GM19467 (cell line): ENCODE measurements at regions not wholly inside any gene's neighbourhood (a gene's known extent, or its start where the extent isn't known, plus 50 kb on each side); places are given as distances from the start of the nearest gene placed in this dataset.

ENCODE experiments used
- ATAC-seq: cut with Tn5 transposase; IDR thresholded peaks from one replicate; pipeline ENCODE4 v1.9.1; 2021; ENCODE audit warnings: mild to moderate bottlenecking, moderate library complexity; ENCODE audit not compliant: unreplicated experiment

DNA sequence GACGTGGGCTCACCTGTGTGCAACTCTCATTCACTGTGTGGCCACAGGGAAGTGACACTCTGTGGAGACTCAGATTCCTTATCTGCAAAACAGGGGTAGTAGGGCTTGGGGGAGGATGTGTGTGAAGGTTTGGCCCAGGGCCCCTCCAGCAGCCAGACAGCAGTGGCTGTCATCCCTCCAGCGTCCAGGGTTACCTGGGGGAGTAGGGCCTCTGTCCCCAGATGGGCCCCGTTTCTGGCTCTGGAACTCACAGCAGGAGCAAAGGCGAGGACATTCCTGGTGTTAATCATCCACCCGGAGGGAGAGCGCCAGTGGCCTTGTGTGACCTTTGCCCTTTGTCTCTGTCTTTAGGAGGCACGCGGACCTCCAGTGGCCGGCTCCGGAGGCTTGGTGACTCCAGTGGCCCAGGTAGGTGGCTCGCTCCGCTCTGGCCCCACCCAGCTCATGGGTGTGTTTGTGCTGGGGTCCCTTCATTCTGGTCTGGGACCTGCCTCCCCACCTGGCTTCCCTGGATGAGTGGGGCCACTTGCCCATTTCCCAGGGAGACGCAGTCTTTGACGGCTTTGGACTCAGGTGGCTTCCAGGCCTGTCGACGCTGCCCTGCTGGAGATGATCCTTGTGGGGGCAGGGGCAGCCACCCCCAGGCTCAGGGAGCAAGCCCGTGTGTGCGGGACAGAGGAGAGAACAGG, 166.2 kb downstream of the SEC14L1 start:
- ATAC-seq, result no peak

DNA sequence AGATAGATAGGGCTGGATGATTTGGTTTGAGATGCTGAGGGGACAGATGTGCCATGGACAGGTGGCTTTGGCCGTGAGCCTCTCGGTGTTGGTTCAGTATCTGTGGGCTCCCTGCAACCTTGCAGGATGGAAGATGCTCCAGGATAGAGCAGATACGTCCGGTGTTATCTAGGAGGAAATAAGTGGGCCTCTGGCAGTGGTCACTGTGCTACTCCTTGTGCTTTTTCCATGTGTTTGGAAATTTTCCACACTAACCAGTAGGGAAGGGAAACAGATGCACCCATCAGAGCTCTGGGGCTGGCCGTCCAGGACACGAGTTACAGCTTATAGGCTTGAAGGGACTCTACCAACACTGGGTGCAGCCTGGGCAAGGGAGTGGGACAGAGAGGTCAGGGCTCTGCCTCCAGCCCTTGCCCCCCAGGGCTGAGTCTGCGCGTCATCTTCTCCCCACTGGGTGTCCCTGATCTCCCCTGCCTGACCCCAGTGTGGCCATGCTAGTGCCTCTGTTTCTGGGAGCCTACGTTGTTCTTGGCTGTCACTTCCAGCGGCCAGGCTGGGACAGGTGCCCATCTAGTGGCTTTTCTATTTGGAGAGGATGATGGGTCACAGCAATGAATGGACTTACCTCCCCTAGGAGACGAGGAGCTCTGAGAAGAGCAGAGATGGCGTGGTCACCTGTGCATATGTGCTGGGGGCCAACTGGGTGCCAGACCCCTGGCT, 166.9 kb downstream of the SEC14L1 start:
- no peak for ATAC-seq

DNA sequence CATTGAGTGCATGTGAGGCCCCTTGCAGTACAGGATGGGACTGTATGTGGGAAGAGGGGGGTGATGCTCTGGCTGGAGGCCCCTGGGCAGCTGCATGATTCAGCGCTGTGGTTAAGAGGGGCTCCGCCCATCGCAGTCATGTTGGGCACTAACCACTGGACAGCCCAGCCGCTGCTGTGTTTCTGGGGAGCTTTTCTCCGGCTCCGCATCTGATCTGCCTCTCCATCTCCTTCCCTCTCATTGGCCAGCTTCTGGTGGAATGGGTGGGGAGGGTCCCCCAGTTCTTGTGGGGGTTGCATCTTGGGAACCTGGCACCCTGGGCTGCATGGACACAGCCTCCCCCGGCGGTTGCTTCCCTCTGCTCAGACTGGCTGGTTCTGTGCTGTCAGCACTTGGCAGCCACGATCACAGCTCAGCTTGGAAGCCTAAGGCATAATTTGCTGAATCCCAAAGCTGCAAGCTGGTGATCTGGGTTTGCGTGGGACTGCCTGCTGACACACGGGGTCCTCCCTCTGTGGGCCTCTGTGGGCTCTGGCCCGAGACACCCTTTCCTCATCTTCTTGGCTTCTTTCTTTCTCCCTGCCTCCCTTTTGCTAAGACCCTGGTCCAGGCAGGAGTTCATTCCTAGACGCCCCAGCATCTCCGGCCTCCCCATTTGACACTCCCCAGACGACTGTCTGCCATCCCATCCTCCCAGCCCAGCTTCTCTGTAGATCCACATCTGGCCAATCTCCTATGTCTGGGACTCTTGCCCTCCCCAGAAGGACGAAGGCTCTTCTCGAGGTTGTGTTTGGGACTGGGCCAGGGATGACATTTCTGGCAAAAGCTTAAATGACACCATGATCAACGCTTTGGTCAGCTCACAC, 168.3 kb downstream of the SEC14L1 start:
- no peak for ATAC-seq

DNA sequence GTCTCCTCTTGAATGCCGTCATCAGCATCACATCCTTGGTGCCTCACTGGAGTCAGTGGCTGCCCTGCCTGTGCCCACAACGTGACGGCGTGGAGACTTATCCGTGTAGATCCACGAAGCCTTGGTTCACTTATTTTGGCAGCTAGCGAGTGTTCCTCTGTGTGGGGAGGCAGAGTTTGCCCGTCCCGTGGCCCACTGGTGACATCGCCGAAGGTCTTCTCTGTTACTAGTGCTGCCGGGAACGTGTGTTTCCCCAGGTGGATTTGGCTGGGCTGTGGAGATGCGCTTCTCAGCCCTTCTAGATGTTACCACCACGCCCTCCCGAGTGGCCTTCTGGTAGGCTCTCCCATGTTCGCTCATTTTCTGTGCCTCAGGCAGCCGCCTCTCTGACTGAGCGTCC, 169.6 kb downstream of the SEC14L1 start:
- ATAC-seq, result no peak

DNA sequence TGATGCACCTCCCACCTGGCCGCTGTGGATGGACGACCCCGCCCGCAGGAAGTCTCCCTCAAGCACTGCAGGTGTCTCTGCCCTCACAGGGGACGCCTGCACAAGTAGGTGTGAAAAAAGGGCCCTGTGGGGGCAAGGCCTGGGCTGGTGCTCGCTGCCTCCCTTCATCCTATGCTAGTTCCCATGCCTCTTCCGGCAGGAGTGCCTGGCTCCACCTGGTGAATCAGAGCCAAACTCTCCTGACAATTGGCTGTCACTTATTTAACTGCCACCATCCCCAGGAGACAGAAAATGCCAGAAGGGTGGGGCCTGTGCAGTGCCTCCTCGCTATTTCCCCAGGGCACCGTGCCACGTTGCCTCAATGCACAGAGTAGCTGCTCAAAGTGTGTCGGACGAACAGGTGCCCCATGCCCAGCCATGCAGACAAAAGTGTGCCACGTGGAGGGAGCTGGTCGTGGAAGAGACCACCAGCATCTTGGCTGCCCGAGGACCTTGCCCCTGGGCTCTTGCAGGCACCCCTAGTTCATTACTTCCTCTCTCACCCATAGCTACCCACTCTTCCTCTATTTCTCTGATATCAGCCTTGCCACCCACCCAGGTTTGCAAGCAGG, 170.7 kb downstream of the SEC14L1 start:
- no peak for ATAC-seq

DNA sequence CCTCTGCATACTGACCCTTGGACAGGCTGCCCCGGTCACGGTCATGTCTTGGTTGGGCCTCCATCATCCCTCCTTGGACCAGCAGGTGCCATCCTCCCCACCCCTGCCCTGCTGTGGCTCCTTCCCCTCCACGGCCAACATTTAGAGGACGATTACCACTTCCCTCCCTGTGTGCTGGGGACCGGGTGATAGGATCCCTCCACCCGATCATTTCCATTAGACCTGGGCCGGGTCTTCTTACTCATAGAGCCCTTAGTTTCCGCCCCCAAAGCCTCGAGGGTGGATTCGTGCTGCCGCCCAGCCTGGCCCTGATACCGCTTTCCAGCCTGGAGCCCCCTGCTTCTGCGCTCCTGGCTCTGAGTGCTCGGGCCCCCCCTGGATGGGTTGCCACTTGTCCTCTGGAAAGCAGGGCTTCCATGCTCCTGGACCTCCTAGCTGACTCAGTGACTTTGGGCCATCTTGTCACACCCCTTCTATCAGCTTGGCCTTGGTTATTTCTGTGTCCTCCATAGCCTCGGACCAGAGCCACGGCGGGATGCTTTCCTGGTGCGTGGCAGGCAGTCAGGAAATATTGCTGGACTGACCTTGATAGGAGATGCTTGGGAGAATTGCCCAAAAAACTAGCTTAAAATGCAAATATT, 171.4 kb downstream of the SEC14L1 start:
- ATAC-seq, result no peak

DNA sequence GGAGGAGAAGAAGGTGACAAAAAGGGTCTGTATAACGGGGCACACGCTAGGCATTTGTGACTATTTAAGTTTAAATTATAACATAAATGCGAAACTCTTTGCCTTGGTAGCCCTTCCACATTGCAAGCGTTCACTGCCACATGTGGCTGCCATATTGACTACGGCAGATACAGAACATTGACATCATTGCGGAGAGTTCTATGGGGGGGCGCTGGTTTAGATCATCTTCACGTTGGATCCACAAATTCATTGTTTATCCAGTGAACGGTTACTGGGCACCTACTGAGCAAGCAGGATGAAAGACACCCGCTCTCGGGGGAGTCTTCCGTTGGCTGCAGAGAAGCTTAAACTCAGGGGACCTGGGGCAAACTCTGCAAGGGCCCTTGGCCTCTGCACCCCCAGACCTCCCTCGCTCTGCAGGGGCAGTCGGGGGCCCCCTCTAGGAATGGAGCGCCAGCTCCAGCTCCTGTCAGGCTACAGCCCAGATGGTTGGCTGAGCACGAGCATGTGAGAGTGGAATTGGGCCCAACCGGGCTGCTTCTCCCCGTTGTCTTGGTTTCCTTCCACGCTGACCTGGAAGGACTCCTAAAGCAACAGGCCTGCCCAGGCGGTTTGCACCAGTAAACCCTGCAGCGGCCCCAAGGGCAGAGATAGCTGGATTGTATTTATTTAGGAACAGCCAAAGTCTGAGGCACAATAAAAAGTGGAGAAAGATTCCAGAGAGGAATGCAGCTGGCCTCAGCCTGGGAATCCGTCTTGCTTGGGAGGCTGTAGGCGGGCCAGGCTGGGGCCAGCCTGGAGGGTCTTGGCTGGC, 172.2 kb downstream of the SEC14L1 start:
- ATAC-seq, result no peak

DNA sequence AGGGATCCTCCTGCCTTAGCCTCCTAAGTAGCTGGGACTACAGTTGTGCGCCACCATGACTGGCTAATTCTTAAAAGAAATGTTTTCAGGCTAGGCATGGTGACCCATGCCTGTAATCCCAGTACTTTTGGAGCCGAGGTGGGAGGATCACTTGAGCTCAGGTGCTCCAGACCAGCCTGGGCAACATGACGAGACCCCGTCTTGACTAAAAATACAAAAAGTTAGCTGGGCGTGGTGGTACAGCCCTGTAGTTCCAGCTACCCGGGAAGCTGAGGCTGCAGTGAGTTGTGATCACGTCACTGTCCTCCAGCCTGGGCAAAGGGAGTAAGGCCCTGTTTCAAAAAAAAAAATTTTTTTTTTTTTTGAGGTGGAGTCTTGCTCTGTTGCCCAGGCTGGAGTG, 173.1 kb downstream of the SEC14L1 start:
- ATAC-seq, result no peak

DNA sequence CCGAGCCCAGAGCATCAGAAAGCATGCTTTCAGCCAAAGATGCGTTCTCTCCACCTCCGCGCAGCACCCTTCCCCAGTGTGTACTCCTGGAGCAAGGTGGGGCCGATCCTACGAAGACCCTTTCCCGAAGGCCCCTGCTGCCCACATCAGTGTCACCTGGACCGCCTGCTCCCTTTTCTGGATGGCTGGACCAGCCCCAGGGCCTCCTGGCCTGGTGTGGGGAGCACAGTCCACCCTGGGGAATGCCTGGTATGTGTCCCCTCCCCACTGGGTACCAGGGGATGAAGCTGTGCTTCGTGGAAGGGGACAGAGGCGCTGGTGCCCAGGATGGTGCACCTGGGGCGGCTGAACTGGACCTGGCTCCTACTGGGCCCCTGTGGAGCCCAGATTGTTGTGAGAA, 173.8 kb downstream of the SEC14L1 start:
- no peak for ATAC-seq

DNA sequence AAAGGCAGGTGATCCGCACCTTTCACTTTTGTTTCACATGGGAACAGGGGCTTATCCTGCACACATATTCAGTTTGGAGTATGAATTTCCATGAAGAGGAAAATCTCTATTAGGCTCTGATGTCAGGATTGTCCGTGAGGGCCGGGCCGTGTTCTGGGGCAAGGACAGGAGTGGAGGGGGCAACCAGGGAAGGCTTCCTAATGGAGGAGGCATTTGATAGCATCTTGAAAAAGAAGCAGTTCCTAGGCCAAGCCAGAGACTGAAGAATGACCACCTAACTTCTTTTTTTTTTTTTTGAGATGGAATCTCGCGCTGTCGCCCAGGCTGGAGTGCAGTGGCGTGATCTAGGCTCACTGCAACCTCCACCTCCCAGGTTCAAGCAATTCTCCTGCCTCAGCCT, 174.2 kb downstream of the SEC14L1 start:
- no peak for ATAC-seq

DNA sequence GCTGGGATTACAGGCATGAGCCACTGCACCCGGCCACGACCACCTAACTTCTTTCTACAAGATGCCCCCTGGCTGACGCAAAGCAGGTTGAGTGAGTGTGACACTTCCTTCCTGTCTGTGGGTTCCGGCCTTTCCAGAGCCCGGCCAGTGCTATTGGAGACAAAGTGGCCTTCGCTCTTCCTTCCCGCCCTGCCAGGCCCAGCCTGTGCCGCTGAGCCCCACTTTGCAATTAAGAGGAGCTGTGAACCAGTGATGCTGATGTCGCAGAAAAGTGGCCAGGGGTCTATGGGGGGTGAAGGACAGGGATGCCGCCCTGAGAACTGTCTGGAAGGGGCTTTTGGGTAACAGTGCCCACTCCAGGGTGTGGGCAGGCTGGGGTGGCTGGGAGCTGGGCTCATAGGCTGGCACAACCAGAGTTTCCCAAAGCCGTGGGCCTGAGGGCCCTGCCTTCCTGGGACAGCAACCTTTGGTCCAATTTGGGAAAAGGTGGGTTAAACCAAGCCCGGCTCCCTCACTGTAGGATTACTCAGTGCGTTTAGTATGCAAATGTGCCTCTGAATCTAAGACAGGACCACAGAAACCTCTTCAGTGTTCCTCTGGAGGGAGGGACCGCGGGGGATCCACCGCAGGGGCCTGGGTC, 174.9 kb downstream of the SEC14L1 start:
- ATAC-seq, result no peak

DNA sequence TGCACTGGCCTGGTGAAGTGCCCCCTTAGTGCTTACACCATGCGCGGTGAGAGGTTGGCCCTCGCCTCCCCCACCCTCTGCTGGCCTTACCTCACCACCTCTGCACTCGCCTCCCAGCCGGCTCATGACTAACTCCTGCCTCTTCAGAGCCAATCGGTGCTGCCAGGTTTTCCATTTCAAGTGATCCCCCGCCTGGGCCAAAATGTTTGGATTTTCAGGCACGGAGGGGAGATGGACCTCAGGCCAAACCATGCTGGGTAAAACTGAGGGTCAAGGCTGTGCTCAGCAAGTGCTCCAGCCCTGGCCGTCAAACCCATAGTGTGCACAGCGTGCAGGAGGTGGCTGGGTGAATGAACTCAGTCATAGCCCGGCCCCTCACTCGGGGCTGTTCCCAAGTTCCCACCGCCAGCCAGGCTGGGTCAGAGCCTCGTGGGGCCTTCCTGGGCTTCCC, 175.4 kb downstream of the SEC14L1 start:
- no peak for ATAC-seq

DNA sequence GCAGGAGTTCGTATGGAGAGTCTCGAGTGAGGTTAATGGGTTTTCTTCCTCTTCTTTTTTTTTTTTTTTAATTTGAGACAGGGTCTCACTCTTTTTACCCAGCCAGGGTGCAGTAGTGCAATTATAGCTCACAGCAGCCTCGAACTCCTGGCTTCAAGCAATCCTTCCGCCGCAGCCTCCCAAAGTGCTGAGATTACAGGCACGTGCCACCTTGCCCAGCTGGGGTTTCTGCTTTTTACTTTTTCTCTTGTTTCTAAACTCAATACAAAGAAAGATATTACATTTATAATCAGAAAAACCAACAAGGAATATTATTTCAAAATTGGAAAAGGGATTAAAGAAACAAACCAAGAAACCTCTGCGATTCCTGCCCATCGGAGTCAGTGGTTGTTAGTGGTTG, 175.9 kb downstream of the SEC14L1 start:
- ATAC-seq, result no peak

DNA sequence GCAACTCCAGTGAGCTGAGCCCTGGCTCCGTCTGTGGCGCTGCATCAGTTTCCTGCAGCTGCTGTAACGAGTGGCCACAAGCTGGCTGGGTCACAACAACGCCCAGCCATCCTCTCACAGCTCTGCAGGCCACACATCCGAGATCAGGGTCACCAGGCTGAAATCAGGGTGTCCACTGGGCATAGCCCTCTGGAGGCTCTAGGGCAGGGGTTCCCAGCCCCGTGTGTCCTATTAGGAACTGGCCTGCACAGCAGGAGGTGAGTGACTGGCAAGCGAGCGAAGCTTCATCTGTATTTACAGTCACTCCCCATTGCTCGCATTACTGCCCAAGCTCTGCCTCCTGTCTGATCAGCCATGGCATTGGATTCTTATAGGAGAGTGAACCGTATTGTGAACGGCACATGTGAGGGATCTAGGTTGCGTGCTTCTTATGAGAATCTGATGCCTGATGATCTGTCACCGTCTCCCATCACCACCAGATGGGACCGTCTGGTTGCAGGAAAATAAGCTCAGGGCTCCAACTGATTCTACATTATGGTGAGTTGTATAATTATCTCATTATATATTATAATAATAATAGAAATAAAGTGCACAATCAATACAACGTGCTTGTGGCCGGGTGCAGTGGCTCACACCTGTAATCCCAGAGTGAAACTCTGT, 176.5 kb downstream of the SEC14L1 start:
- no peak for ATAC-seq

DNA sequence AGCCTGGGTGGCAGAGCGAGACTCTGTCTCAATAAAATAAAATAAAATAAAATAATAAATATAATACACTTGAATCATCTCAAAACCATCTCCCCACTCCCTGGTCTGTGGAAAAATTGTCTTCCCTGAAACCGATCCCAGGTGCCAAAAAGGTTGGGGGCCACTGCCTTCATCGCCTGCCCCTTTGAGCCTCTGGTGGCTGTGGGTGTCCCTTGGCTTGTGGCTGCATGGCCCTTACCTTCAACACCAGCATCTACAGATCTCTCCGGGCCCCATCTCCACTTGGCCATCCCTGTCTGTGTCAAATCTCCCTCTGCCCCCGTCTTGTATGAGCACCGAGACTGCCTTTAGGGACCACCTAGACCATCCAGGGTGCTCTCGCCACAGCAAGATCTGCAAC, 177.3 kb downstream of the SEC14L1 start:
- ATAC-seq, result no peak

DNA sequence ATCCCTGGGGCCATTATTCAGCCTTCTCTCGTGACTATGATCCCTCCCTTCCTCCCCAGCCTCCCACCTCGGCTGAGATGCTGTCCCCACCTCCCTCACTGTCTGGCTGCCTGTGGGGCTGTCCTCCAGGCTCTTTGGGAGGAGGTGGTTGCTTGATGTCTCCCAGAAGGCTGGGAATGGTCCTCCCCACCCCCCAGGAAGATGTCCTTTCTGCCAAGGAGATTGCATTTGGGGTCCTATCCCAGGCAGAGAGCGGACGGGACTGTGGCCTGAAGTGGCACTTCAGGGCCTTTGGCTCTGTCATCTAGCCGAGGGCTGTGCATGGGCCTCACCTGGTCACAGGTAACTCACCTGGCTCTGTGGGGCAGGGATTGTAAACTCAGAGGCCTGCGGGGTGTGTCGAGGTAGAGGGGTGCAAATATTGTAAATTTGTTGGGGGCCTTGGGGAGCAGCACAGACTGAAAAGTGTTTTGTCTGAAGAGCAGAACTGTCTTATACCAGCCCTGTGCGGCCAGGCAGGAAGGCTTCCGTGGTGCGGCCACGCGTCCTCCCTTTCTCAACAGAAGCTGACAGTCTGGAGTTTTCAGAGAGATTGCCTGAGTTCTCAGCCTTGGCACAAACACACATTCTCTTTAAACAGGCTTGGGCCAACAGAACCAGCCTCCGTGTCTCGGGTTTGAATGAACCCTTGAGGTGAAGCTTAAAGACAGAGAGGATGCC, 177.9 kb downstream of the SEC14L1 start:
- no peak for ATAC-seq

DNA sequence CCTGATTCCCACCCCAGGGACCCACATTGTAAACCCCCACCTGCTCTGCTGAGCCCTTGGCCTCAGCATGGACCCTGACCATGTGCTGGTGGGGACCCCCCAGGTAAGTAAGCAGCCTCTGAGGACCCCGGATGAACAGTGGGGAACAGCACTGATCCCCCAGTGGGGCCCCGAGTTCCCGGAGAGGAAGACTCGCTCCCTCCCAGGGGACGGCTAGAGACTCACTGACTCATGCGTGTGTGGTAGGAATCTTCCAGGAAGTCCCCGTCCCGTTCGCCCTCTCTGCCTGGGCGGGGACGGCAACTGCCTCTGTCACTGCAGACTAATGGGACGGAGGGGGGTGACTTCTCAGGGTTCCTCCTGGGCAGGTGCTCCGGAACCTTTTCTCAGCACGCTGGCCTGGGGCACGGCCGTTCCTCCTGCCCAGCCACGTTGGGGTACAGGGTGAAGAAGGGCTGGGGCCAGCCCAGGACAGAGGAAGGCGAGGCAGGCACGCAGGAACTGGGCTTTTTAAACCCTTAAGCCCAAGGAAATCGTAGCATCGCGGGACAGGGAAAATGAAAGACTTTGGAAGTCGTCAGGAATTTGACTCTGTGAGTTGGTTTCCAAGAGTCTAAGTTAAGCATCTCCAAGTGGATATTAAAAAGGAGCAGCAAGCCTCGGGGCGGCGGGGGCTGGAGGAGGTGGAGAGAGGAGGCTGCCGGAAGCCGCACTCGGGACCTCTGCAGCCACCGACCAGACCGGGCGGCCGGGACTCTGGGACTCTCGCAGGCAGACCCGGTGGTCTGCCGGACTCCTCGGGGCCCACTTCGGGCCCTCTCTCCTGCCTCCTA, 178.7 kb downstream of the SEC14L1 start:
- no peak for ATAC-seq
